CD4-positive, alpha-beta T cell treated with Interleukin-17A for 4 hours (primary cell): ENCODE measurements at regions not wholly inside any gene's neighbourhood (a gene's known extent, or its start where the extent isn't known, plus 50 kb on each side); places are given as distances from the start of the nearest gene placed in this dataset.

Experiments
- DNase-seq: peaks from one replicate; pipeline ENCODE4 v3.0.0-alpha.2; 2020; ENCODE audit warnings: mixed read lengths

DNA sequence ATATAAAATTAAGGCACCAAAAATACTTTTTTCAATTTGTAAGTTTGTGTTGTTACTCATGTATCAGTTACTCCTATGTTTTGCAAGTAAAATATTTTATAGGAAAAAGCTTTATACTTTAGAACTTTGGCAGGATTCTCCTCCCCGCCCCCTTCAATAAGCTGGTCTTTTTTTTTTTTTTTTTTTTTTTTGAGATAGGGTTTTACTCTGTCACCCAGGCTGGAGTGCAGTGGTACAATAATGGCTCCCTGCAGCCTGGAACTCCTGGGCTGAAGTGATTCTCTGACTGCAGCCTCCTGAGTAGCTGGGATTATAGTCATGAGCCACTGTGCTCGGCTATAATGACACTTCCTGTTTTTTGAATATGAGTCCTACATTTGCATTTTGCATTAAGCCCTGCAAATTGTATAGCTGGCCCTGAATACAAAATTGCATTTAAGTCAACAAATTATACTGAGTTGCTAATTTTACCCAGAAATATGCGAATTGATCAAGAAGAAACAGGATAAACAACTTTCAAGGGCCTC lies 192.9 kb downstream of the PIK3R1 start:
- no peak for DNase-seq

DNA sequence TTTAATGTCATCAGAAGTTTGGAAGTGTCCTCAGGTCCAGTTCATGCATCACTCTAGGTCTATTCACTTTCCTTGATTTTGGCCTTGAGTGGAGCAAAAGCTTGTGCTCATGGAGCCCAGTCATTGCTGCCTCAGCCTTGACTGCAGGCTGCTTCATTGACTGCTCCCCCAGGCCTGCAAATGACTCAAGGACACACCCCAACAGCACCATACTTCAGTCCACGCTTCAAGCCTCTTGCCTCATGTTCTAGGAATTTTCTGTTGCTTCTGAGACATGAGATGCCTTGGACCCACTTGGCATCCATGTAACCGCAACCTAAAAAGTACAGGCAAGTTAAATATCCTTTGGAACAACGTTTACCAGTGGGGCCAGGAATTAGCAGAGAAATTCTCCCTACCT lies 193.7 kb downstream of the PIK3R1 start:
- no peak for DNase-seq

DNA sequence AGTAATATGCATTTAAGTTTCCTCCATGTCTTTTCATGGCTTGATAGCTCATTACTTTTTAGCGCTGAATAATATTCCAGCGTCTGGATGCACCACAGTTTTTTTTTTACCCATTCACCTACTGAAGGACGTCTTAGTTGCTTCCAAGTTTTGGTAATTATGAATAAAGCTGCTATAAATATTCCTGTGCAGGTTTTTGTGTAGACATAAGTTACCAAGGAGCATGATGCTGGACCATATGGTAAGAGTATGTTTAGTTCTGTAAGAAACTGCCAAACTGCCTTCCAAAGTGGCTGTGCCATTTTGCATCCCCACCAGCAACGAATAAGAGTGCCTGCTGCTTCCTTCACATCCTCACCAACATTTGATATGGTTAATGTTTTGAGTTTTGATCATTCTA lies 195.6 kb downstream of the PIK3R1 start:
- DNase-seq: no peak

DNA sequence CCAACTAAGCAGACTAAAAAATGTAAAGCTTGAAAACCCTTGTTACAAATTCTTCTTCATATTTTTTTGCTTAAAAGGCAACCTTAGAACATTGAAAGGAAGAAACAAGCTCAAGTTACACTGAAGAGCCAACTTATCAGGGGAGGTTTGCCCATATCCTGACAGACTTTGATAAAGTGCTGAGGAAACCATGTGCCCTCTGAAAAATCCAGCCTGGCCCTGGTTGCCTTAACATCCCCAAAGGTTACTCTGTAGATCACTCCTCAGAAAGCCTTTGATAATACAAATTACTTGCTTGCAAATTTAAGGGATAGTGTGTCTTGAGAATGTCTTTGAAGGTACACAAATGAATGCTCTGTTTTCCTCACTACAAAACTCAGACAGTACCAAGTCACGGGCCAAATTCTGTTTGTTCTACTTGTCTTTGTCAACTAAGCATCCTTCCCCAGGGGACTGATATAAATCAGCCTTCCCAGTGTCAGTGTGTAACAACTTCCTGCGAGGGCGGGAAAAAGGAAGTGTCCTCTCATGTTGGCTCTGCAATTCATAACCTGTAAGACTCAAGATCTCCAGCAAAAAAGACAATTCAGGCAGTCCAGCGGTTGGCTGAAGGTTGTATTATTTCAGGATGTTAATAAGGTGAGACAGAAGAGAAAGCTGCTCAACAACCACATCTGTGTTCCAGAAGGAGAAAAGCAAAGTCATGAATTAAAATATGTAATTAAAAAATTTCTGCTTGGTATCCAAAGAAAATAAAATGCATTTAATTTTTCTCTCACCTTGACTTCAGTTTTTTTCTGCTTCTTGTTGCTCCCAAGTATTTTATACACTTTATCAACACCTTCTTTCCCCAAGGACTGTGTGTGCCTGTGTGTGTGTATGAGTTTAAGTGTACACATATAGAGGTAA lies 199.9 kb downstream of the PIK3R1 start:
- DNase-seq: no peak

DNA sequence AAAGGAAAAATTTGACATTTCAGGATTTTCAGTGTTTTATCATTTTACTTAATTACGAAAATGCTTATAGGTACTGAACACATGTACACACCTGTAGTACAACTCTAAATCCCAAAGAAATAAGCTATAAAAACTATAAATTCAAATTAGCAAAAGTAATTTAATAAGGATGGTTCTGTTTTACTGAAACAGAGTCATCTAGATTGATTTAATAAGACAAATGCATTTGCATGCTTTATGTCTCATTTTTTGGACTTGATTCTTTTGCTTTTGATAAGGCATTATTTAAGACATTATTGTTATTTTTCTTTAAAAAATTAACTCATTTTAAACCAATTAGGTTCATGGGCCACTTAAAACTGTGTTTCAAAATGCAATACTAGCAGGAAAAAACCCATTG lies 201.2 kb downstream of the PIK3R1 start:
- no peak for DNase-seq

DNA sequence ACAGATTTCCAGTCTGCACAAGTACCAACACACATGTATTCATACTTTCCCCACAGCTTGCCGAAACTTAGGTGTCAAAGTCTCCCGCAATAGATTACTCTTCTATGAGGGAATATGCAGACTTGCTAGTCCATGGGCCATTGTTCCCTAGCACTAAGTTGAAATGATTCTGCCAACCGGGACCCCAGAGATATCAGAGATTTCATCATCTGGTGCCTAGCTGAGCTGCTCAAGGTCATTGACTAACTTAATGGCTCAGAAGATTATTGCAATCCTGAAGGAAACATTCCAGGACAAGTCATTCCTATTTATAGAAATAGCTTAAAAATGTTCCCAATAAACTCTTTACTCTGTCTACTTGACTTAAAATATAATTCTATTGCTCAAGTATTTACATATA lies 202.6 kb downstream of the PIK3R1 start:
- DNase-seq: no peak

DNA sequence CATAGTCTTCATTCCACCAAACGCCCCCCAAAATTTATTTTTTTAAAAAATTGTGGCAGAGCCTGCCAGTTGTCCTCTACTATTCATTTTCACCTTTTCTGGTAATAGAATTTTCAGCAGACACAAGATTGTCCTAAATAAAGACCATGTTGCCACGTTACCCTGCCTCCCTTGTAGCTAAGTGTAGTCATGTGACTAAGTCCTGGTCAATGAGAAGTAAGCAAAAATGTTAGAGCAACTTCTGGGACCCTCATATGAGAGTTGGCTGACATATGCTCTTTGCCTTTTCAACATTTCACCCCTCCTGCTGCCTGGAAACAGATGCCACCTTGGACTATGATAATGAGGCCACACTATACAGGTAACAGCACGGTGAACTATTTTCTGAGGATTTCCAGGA lies 203.1 kb downstream of the PIK3R1 start:
- no peak for DNase-seq

DNA sequence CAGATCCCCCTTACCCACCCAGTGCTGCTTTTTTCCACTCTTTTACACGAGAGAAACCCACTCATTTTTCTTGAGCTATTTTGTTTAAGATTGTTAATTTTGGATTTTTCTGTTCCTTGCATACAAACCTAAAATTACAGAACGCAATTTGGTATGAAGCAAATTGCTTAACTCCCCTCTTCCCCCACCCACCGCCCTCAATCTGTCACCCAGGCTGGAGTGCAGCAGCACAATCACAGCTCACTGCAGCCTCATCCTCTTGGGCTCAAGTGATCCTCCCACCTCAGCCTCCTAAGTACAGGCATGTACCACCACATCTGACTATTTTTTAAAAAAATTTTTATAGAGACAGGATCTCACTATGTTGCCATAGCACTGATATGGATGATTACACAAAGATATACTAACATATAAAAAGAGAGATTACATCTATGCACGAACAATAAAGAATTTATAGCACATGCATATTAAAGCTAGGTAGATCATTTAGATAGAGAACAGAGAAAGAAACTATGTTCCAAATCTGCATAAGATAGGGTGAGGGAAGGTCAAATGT lies 203.6 kb downstream of the PIK3R1 start:
- DNase-seq: no peak

DNA sequence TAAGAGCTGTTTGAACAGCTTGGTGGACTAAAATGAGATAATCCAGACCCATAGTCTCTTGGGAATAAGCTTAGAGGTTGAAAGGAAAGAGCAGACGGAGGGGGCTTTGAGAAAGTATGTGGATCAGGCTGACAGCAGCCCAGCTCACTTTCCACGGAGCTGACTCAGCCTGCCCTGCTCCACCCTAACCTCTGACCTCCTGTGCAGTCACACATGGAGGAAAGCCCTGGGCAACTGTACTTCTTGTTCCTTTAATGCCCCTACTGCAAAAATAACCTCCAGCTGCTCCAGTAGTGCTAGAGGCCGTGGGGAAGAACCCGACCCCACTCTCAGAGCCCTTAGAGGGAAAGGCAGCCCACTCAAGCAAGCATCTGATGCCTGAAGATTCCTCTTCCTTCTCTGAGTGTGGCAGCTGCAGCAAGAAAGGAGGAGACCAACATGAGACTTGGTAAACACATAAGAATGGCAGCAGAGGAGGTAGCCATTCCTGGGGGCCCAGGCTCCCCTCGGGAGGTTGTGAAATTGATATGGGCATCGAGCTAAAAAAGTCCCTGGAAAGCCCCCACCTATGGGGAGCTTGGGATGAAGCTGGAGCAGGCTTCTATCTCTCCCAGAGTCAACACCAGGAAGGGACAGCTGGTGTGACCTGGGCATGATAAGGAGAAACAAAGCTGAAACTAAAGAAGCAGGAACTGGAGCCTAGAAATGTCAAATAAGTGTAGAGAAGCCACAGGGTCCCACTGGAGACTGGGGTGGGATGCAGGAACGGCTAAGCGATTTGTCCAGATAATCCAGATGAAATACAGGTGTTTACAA lies 204.3 kb downstream of the PIK3R1 start:
- no peak for DNase-seq

DNA sequence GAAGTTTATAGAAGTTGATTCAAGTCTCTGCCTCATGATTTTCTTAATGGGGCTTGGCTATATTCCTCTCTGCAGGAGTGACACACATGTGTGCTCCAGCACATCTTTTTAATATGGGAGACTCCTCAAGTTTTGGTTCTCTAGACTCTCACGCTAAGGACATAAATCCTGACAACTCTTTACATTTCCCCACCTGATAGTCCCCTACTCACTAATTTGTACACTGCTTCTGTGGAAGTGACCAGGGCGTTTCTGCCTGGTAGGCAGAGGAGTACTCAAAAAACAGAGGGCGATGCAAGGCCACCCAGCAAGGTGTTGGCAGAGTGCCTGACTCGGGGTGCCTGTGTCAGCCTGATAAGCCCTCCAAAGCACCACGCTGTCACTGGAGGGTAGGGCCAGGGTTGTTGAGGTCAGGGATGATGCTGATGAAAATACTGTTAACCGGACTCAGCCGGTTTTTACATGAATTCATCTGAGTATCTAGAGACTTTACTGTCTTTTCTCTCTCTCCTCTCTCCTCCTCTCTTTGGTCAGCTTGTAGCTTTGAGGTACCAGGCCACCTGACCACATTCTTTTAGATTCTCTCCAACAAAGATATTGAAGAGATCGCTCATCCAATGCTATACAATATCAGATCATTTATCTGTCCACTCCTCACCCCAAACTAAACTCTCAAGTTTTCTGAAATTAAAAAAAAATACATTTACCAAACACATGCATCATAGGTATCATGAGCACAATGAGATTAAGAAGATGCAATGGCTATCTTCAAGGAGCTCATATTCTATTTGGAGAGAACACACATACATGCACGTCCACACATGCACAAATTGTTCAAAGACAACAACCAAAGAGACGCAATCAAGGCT lies 205.2 kb downstream of the PIK3R1 start:
- no peak for DNase-seq

DNA sequence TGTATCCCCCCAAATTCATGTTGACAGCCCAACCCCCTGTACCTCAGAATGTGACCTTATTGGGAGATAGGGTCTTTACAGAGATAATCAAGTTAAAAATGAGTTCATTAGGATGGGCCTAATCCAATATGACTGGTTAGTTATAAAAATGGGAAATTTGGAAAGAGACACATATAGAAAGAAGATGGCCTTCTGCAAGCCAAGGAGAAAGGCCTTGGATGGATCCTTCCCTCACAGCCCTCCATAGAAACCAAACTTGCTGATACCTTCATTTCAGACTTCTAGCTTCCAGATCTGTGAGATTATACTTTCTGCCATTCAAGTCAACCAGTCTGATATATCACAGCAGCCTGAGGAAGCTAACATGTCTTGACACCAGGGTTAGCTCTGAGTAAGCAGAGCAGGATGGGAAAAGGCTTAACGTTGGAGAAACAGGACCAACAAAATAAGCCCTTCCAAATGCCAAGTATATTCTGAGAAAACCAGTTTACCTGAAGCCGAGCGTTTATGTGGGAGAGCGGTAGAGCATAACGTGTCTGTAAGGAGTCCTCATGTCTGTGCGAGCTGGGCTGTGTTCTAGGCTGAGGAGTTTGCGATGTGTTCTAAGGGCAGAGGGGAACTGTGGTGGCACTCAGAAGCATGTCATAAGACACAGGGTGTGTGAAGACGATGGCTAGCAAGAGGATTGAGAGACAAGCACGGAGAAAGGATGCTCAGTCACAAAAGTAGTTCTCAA lies 206.1 kb downstream of the PIK3R1 start:
- no peak for DNase-seq

DNA sequence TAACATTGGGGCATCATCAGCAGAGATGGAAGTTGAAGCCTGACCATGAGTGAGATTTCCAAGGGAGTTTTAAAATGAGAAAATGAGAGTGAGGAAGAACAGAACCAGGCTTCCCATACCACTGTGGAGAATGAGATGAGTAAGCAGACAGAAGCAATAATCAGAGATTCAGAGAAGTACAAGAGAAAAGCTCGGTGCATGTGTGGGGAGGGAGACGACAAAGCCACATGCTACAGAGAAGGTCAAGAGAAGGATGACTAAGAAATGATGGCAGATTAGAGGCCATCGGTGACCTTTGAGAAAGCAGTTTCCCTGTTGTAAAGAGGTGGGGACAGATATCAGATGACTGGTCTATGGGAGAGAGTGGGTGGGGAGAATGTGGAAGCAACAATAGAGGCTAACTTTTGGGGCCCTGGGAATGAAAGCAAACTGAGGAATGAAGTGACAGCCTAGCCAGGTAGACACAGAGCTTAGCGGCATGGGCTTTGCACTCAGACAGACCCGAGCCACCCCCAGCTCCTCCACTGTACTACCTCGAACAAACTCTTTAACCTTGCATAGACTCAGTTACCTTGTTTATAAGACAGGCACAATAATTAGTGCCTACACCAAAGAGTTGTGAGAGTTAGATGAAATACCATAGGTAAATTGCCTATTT lies 207.7 kb downstream of the PIK3R1 start:
- DNase-seq: no peak

DNA sequence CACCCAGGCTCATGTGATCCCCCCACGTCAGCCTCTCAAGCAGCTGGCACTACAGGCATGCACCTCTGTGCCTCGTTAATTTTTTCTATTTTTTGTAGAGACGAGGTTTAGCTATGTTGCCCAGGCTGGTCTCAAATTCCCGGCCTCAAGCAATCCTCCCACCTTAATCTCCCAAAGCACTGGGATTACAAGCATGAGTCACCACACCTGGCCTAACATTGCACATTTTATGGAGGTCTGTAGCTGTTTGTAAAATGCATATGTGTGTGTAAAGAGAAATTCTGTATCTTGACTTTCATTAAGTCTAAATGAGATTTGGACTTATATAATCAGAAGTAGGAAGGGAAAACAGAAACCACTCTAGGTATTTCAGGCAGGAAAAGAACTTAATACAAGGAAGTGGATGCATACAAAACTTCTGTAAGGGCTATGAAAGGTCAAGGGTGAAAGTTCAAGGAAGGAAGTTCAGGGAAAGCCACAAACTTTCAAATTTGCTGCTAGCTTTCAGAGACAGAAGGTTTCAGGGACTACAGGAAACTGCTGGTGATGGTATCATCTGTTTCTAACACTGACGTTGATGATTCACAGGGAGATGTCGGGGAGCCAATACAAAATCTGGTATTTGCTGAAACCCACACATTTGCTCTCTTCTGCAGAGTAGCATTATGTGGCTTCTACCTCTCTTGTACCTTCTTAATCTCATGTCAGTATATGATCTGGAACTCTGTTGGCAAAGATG lies 209.4 kb downstream of the PIK3R1 start:
- DNase-seq: peak; percentile 48

DNA sequence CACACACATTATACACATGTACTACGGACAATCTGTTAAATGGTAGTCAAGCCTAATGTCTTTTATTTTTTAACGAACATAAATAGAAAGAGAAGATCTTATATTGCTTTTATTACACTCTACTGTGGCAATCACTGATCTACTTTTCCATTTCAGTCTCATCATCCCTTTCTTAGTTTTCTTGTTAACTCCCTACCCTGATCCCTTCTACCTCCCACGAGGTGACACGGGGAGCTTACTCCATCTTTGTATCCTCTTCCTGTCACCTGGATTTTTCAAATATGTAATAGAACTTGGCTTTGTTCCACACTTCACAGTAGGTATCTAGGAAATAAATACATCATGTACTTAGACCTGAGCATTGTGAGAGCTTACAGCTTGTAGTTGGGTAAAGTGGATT lies 211.0 kb downstream of the PIK3R1 start:
- DNase-seq: no peak

DNA sequence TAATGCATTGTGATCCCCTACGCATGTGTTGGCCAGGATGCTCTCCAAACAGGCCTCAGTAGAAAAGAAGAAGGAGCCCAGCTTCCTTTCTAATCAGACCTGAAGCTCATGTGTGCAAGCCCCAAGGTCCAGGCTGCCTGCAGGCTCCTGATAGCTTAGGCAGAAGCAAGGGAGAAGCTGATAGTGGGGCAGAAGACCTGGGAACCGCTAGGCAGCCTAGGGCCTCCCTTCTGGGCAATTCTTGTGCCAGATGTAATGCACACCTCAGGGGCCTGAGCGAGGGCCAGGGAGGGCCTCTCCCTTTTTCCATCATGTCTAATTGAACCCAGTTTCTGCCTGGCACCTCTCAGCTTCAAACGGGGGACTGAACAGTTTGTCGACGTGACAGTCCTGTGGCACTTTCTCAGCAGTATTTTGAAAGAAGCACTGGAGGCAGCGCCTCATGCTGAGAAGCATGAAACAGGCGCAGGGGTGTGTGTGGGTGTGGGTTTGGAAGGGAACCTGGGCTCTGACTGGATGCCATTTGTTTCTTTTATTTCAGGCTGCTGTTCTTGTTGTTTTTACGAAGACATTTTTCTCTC lies 212.8 kb downstream of the PIK3R1 start:
- DNase-seq: no peak

DNA sequence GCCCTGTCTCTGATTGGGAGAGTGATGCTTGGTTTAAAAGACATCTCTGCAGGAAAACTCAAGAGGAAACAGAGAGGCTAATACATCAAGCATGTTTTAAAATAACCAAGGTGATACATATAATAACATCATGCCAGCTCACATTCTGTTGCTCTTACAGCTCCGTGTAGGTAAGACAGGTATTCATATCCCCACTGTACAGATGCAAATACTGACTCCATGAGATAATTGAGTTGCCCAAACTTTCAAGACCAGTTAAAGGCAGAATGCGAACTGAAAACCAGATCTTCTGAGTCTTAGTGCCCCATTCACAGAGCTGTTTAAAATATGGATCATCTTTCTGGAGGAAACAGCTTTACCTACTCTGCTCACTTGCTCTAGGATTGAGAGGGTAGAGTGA lies 214.0 kb downstream of the PIK3R1 start:
- no peak for DNase-seq

DNA sequence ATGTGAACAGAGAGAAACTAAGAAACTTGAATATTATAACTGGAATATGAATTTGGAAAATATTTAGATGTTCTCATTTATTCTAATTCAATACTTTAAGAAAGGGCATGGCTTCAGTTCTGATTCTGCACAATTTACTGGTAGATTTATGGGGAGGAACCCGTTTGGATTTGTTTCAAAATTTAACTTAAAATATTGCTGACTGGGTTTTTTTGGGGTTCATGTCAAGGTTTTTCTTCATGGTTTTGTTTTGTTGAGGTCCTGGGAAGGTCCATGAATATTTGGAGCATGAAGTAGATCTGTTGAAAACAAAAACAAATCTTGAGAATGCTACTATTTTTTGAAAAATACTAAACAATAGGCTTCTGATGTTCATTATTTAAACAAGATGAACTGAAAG lies 214.7 kb downstream of the PIK3R1 start:
- no peak for DNase-seq

DNA sequence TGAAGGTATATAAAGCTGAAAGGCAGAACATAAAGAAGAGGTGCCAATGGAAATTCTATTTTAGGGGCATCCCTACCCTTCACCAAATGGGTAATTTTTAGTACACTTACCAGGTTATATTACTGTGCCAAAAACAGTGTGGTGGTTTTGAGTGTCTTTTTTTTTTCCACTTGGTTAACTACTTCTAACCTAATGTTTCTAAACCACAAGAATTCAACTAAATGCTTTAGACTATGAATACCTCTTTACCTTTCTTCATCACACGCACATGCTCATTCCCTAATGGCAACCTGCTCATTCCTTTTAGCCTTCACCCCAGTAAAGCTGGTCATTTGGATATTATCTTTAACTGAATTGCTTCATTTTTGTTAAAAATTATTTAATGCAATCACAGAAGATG lies 215.6 kb downstream of the PIK3R1 start:
- DNase-seq: no peak

DNA sequence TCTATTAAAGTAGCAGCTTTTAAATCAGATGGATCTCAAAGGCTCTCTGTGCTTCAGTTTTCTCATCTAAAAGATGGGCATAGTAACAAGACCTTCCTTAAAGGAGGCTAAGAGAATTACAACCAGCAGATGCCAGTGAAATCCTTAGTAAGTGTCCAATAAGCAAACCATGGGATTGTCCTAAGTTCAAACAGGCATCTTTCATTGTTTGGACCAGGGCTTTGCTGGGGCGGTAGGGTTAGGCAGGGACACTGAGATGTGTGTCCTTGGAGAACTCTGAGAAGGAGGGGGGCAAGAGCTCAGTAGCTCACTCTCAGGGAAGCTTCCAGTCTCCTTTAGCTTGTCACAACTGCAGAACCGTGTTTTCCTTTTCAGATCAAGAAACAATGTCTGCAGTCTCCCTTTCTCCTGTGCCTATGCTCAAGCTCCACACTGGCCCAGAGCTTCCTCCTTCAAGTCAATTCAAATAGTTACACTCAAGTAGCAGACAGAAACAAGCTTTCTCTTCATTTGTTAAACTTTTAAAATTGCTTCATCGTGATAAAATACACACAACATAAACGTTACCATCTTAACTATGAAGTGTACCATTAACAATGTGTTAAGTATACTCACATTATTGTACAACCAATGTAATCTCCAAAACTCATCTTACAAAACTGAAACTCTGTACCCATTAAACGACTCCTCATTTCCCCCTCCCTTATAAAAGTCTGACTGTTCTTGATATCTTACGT lies 216.2 kb downstream of the PIK3R1 start:
- DNase-seq: no peak
